SK-N-SH (cell line): ENCODE measurements at regions not wholly inside any gene's neighbourhood (a gene's known extent, or its start where the extent isn't known, plus 50 kb on each side); places are given as distances from the start of the nearest gene placed in this dataset.

Experiments
- CTCF ChIA-PET: fragments of 300-600, 350-600 bp; formaldehyde crosslinking; extraction: SDS; loops from one replicate; lab custom pipeline; 2021; lab: Yijun Ruan, JAX
- POLR2A ChIA-PET: fragments of 350-600 bp; sonication (Branson Sonifier 250); formaldehyde crosslinking; extraction: SDS; loops from one replicate; lab custom pipeline; 2020; ENCODE audit warnings: antibody characterized with exemption, inconsistent platforms; lab: Yijun Ruan, JAX
- DNase-seq: peaks from one replicate; pipeline ENCODE4 v3.0.0; 2012
- H2AFZ ChIP-seq: fragments of 200-600 bp; sonication (generic); 2 replicates; pipeline ENCODE4 v1.8.1; 2016; ENCODE audit warnings: antibody characterized with exemption, mild to moderate bottlenecking, low read depth
- H3F3A ChIP-seq: fragments of 200-600 bp; sonication (generic); replicated peaks from 2 replicates; pipeline ENCODE3; 2016; ENCODE audit warnings: antibody characterized with exemption, mild to moderate bottlenecking; ENCODE audit not compliant: insufficient read depth
- H3K27ac ChIP-seq, 2 experiments: fragments of 200-500 bp in 1 of 2; fragments of 200-600 bp in 1 of 2; sonication (Bioruptor generic) in 1 of 2; sonication (generic), shearing (Covaris generic) in 1 of 2; 2 replicates each; pipeline versions ENCODE4 v1.5.1 to v1.6.1; 2014 to 2016; ENCODE audit warnings: low read depth in 2 of 2, inconsistent platforms in 1 of 2, low read length in 1 of 2, mild to moderate bottlenecking in 1 of 2, mixed read lengths in 1 of 2
- H3K27me3 ChIP-seq: fragments of 200-600 bp; sonication (generic), shearing (Covaris generic); 2 replicates; pipeline ENCODE4 v1.6.1; 2016; ENCODE audit warnings: mixed run types; ENCODE audit not compliant: insufficient read depth
- H3K36me3 ChIP-seq, 2 experiments: fragments of 200-500 bp in 1 of 2; fragments of 200-600 bp in 1 of 2; sonication (Bioruptor generic) in 1 of 2; sonication (generic) in 1 of 2; replicated peaks in 1 of 2; 2 replicates each; pipeline versions ENCODE3 to v1.5.1; 2014 to 2016; ENCODE audit warnings: low read length in 1 of 2, mild to moderate bottlenecking in 1 of 2; ENCODE audit not compliant: insufficient read depth in 2 of 2, control insufficient read depth in 1 of 2
- H3K4me1 ChIP-seq, 2 experiments: fragments of 200-500 bp in 1 of 2; fragments of 200-600 bp in 1 of 2; sonication (Bioruptor generic) in 1 of 2; sonication (generic), shearing (Covaris generic) in 1 of 2; 2 replicates each; pipeline versions ENCODE4 v1.5.1 to v1.6.1; 2014 to 2016; ENCODE audit warnings: low read depth in 1 of 2, low read length in 1 of 2, mixed run types in 1 of 2; ENCODE audit not compliant: insufficient read depth in 2 of 2, control insufficient read depth in 1 of 2
- H3K4me2 ChIP-seq: fragments of 200-600 bp; sonication (generic), shearing (Covaris generic); 2 replicates; pipeline ENCODE4 v1.6.1; 2017; ENCODE audit warnings: mixed run types
- H3K4me3 ChIP-seq, 2 experiments: fragments of 200-500 bp in 1 of 2; fragments of 200-600 bp in 1 of 2; sonication (Bioruptor generic) in 1 of 2; sonication (generic), shearing (Covaris generic) in 1 of 2; 2 replicates each; pipeline versions ENCODE4 v1.5.1 to v1.8.1; 2014 to 2016; ENCODE audit warnings: low read depth in 2 of 2, inconsistent platforms in 1 of 2, low read length in 1 of 2, mild to moderate bottlenecking in 1 of 2, mixed read lengths in 1 of 2, moderate library complexity in 1 of 2
- H3K79me2 ChIP-seq: fragments of 200-600 bp; sonication (generic); 2 replicates; pipeline ENCODE4 v1.8.1; 2017; ENCODE audit warnings: mild to moderate bottlenecking; ENCODE audit not compliant: insufficient read depth
- H3K9ac ChIP-seq: fragments of 200-600 bp; sonication (generic); 2 replicates; pipeline ENCODE4 v1.6.1; 2017; ENCODE audit warnings: mixed run types
- H3K9me2 ChIP-seq: fragments of 200-600 bp; sonication (generic); 2 replicates; pipeline ENCODE4 v1.6.1; 2017; ENCODE audit warnings: mixed run types
- H3K9me3 ChIP-seq: fragments of 200-600 bp; sonication (generic); 2 replicates; pipeline ENCODE4 v1.6.1; 2017; ENCODE audit warnings: mixed run types, mild to moderate bottlenecking, moderate library complexity
- H4K20me1 ChIP-seq: fragments of 200-600 bp; sonication (generic); 2 replicates; pipeline ENCODE4 v1.6.1; 2017; ENCODE audit warnings: mild to moderate bottlenecking, mixed run types; ENCODE audit not compliant: insufficient read depth
- CHD2 ChIP-seq: fragments of 150-350 bp; IDR thresholded peaks from 2 replicates; pipeline ENCODE4 v1.6.1; 2018; ENCODE audit warnings: low read length; ENCODE audit not compliant: partially characterized antibody
- FOSL2 ChIP-seq: IDR thresholded peaks from 2 replicates; pipeline ENCODE4 v1.4.0; 2012; ENCODE audit warnings: low read depth, mild to moderate bottlenecking, moderate library complexity, borderline replicate concordance
- FOXJ3 ChIP-seq: sonication (generic); formaldehyde crosslinking; IDR thresholded peaks from 2 replicates; pipeline ENCODE4 v1.5.1; 2020; ENCODE audit warnings: mild to moderate bottlenecking, missing genetic modification reagents
- GATA2 ChIP-seq: sonication (generic); formaldehyde crosslinking; IDR thresholded peaks from 2 replicates; pipeline ENCODE4 v1.5.0; 2020; ENCODE audit warnings: mild to moderate bottlenecking, missing genetic modification reagents
- JUND ChIP-seq: IDR thresholded peaks from 2 replicates; pipeline ENCODE4 v1.4.0; 2012
- MAX ChIP-seq: IDR thresholded peaks from 2 replicates; pipeline ENCODE4 v1.4.0; 2012; ENCODE audit warnings: low read depth
- MXI1 ChIP-seq: IDR thresholded peaks from 2 replicates; pipeline ENCODE4 v1.6.1; 2012; ENCODE audit warnings: mild to moderate bottlenecking, low read depth, low read length, improper control_type of control experiment
- REST ChIP-seq: IDR thresholded peaks from 2 replicates; pipeline ENCODE4 v1.6.1; 2012; ENCODE audit warnings: mild to moderate bottlenecking, low read depth, low read length, moderate library complexity
- USF2 ChIP-seq: fragments of 150-350 bp; IDR thresholded peaks from 2 replicates; pipeline ENCODE4 v1.6.1; 2017; ENCODE audit warnings: antibody characterized with exemption, low read length, low read depth, borderline replicate concordance
- TF ChIP-seq, protein P1 (sequence below): IDR thresholded peaks from 2 replicates; pipeline ENCODE4 v1.4.0; 2012; ENCODE audit warnings: low read depth, borderline replicate concordance

DNA sequence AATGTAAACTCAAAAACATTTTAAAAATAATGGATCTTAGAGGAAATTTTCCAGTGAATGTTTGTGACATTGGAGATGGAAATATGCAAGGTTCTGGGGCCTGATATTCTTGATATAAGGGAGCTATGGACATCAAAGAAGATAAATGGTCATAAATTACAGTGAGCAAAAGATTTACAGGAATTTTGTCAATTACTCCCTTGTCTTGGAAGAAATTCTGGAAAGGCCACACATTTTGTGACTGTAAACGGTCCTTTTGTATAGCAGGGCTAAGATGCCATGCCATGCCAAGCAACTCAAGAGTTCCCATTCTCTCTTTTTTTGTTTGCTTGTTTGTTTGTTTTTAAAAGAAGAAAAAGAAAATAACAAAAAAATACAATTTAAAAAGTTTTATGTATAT, 1186.2 kb upstream of the CITED2 start (continued):
- TF ChIP-seq USF2 = no peak

DNA sequence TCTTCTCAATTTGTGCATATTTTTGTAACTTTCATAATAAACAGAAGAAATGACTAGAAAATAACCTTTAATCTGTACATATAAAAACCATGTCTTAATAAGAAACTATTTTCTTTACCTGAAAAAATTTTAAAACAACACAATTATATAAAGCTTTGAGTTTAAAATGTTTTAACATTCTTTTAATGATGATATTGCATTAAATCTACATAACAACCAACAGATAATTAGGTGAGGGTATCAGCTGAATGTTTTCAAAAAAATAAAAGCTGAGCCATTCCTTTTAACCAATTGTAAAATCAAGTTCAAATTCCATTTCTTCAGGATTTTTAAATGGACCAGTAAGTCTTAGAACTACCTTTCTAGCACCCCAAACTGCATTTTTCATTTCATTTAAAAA, 1185.0 kb upstream of the CITED2 start:
- Histone ChIP-seq H3K9me2 (no peaks in the 10 kb centered on the region), H4K20me1 (no peaks in the 10 kb centered on the region), H3K4me2 (no peak overlapping the region), H3K4me1 (no peaks in the 10 kb centered on the region), H3F3A (no peaks in the 10 kb centered on the region), H3K9ac (no peak overlapping the region), H3K36me3 (no peaks in the 10 kb centered on the region), H3K9me3 (no peaks in the 10 kb centered on the region), H3K27ac (no peak overlapping the region), H2AFZ (no peak overlapping the region), H3K27me3 (no peaks in the 10 kb centered on the region), H3K4me3 (no peak overlapping the region), H3K79me2 (no peaks in the 10 kb centered on the region)
- POLR2A ChIA-PET = no interaction called here
- TF ChIP-seq CHD2 = no peak
- no peak for TF ChIP-seq MAX
- no peak for TF ChIP-seq REST
- TF ChIP-seq FOSL2 = no peak
- TF ChIP-seq, protein P1, sequence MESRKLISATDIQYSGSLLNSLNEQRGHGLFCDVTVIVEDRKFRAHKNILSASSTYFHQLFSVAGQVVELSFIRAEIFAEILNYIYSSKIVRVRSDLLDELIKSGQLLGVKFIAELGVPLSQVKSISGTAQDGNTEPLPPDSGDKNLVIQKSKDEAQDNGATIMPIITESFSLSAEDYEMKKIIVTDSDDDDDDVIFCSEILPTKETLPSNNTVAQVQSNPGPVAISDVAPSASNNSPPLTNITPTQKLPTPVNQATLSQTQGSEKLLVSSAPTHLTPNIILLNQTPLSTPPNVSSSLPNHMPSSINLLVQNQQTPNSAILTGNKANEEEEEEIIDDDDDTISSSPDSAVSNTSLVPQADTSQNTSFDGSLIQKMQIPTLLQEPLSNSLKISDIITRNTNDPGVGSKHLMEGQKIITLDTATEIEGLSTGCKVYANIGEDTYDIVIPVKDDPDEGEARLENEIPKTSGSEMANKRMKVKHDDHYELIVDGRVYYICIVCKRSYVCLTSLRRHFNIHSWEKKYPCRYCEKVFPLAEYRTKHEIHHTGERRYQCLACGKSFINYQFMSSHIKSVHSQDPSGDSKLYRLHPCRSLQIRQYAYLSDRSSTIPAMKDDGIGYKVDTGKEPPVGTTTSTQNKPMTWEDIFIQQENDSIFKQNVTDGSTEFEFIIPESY = no peak
- TF ChIP-seq FOXJ3 = no peak
- TF ChIP-seq MXI1 = no peak
- TF ChIP-seq JUND = no peak
- TF ChIP-seq GATA2 (CRISPR knock-in tag) = no peak
- no peak for DNase-seq
- CTCF ChIA-PET = no interaction called here
